Keratinocyte (primary cell): ENCODE measurements at regions not wholly inside any gene's neighbourhood (a gene's known extent, or its start where the extent isn't known, plus 50 kb on each side); places are given as distances from the start of the nearest gene placed in this dataset.

Source experiments
- DNase-seq: peaks from one replicate; pipeline ENCODE4 v3.0.0-alpha.2; 2011; ENCODE audit warnings: low read depth, missing footprints, low spot score
- FAIRE-seq: peaks from 2 replicates; lab custom pipeline; 2011; peaks lifted over from hg19 to GRCh38; lab: Jason Lieb, UNC
- H2AFZ ChIP-seq: 2 replicates; pipeline ENCODE4 v1.6.0; 2012; ENCODE audit warnings: low read length, control low read depth, inconsistent platforms; ENCODE audit not compliant: control insufficient read depth
- H3K27ac ChIP-seq: 2 replicates; pipeline ENCODE4 v1.5.1; 2011; ENCODE audit warnings: low read length; ENCODE audit not compliant: control insufficient read depth, insufficient read depth
- H3K27me3 ChIP-seq: 3 replicates; pipeline ENCODE4 v1.6.0; 2011; ENCODE audit warnings: low read length; ENCODE audit not compliant: control insufficient read depth, insufficient read depth; ENCODE audit errors: extremely low read depth
- H3K36me3 ChIP-seq, 2 experiments: 2 replicates in 1 of 2; 3 replicates in 1 of 2; pipeline ENCODE4 v1.5.1; 2011; ENCODE audit warnings: low read length in 2 of 2, mild to moderate bottlenecking in 1 of 2; ENCODE audit not compliant: control insufficient read depth in 2 of 2, insufficient read depth in 2 of 2; ENCODE audit errors: extremely low read depth in 1 of 2
- H3K4me1 ChIP-seq: 3 replicates; pipeline ENCODE4 v1.5.1; 2011; ENCODE audit warnings: low read length; ENCODE audit not compliant: control insufficient read depth, insufficient read depth; ENCODE audit errors: extremely low read depth
- H3K4me2 ChIP-seq: 3 replicates; pipeline ENCODE4 v1.6.0; 2011; ENCODE audit warnings: low read depth, low read length; ENCODE audit not compliant: control insufficient read depth, insufficient read depth; ENCODE audit errors: extremely low read depth
- H3K4me3 ChIP-seq, 3 experiments: fragments of 200-600 bp in 1 of 3; sonication (generic) in 1 of 3; 2 replicates in 2 of 3; 3 replicates in 1 of 3; pipeline ENCODE4 v1.5.1; 2011 to 2016; ENCODE audit warnings: low read length in 3 of 3, mild to moderate bottlenecking in 3 of 3, control low read depth in 2 of 3, inconsistent platforms in 1 of 3, low read depth in 1 of 3, mixed read lengths in 1 of 3, mixed run types in 1 of 3, moderate library complexity in 1 of 3; ENCODE audit not compliant: control insufficient read depth in 2 of 3, insufficient read depth in 2 of 3; ENCODE audit errors: extremely low read depth in 1 of 3
- H3K79me2 ChIP-seq: 2 replicates; pipeline ENCODE4 v1.6.0; 2012; ENCODE audit warnings: low read length; ENCODE audit not compliant: control insufficient read depth, insufficient read depth
- H3K9ac ChIP-seq: 3 replicates; pipeline ENCODE4 v1.6.0; 2011; ENCODE audit warnings: low read length; ENCODE audit not compliant: control insufficient read depth, insufficient read depth; ENCODE audit errors: extremely low read depth
- H3K9me1 ChIP-seq: 3 replicates; pipeline ENCODE4 v1.6.0; 2011; ENCODE audit warnings: low read length; ENCODE audit not compliant: control insufficient read depth, insufficient read depth; ENCODE audit errors: extremely low read depth
- H3K9me3 ChIP-seq: 2 replicates; pipeline ENCODE4 v1.5.1; 2012; ENCODE audit warnings: low read depth, low read length; ENCODE audit not compliant: control insufficient read depth
- H4K20me1 ChIP-seq: 3 replicates; pipeline ENCODE4 v1.6.0; 2011; ENCODE audit warnings: low read length; ENCODE audit not compliant: control insufficient read depth, insufficient read depth; ENCODE audit errors: extremely low read depth
- EZH2 ChIP-seq: IDR thresholded peaks from one replicate; pipeline ENCODE4 v1.6.1; 2012; ENCODE audit warnings: inconsistent platforms, mild to moderate bottlenecking, low read length, moderate library complexity
- dilution Hi-C: fragments of 300-500 bp; cut with MboI; formaldehyde crosslinking; loops from one replicate; pipeline ENCODE4 v1.7.0; 2020; ENCODE audit warnings: low sequenced_read_pairs; ENCODE audit not compliant: extremely low pct_ligation_motif_present
- TF ChIP-seq, protein P1 (sequence below), 3 experiments: IDR thresholded peaks in 1 of 3; conservative IDR thresholded peaks in 1 of 3; optimal IDR thresholded peaks in 1 of 3; 2 replicates in 2 of 3; 3 replicates in 1 of 3; pipeline versions ENCODE3 to v1.5.1; 2011; ENCODE audit warnings: low read length in 3 of 3, mild to moderate bottlenecking in 3 of 3, moderate library complexity in 2 of 3, control low read depth in 1 of 3, inconsistent platforms in 1 of 3; ENCODE audit not compliant: insufficient read depth in 2 of 3; ENCODE audit errors: extremely low read depth in 1 of 3

DNA sequence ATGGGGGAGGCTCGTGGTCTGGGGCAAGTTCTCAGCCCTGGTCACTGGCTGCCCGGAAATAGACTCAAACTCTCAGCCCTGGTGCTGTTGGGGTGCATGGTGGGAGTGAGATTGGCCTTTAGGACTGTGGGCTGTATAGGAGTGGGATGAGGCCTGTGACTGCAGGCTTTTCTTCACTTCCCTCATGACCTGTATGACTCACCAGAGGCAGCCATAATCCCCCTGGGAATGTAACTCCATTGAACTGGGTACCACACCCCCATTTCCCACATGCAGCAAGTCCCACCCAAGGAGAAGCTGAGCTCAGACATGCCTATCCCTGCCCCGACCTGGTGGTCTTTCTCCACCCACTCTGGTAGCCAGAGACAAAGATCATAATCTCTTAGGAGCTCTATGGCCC, 177.7 kb upstream of the OSR1 start:
- no peaks in the 10 kb centered on the region for H3K36me3 ChIP-seq
- no peak overlapping the region for H3K9ac ChIP-seq
- no peaks in the 10 kb centered on the region for H4K20me1 ChIP-seq
- H3K4me2 ChIP-seq, result no peak overlapping the region
- H3K79me2 ChIP-seq, result no peaks in the 10 kb centered on the region
- TF ChIP-seq EZH2, result no peak
- TF ChIP-seq, protein P1, sequence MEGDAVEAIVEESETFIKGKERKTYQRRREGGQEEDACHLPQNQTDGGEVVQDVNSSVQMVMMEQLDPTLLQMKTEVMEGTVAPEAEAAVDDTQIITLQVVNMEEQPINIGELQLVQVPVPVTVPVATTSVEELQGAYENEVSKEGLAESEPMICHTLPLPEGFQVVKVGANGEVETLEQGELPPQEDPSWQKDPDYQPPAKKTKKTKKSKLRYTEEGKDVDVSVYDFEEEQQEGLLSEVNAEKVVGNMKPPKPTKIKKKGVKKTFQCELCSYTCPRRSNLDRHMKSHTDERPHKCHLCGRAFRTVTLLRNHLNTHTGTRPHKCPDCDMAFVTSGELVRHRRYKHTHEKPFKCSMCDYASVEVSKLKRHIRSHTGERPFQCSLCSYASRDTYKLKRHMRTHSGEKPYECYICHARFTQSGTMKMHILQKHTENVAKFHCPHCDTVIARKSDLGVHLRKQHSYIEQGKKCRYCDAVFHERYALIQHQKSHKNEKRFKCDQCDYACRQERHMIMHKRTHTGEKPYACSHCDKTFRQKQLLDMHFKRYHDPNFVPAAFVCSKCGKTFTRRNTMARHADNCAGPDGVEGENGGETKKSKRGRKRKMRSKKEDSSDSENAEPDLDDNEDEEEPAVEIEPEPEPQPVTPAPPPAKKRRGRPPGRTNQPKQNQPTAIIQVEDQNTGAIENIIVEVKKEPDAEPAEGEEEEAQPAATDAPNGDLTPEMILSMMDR (optimal IDR thresholded peaks at IDR 0.05 in 1 of 3, IDR thresholded peaks at IDR 0.05 in 1 of 3, conservative IDR thresholded peaks at IDR 0.05 in 1 of 3; ENCODE audit: extremely low read depth in 1 of 3, insufficient read depth in 2 of 3, low read length in 3 of 3), result no peak
- peak; percentile 23 for FAIRE-seq
- no peak overlapping the region for H3K4me3 ChIP-seq
- dilution Hi-C loops, result no loop called here
- H3K4me1 ChIP-seq, result peaks cover 43% of the 10 kb centered on the region
- no peaks in the 10 kb centered on the region for H3K9me1 ChIP-seq
- H3K27me3 ChIP-seq, result no peaks in the 10 kb centered on the region
- peak; percentile 23 for DNase-seq
- peak overlapping the region; percentile 67 for H2AFZ ChIP-seq
- no peaks in the 10 kb centered on the region for H3K9me3 ChIP-seq
- H3K27ac ChIP-seq, result peak overlapping the region; percentile 68

DNA sequence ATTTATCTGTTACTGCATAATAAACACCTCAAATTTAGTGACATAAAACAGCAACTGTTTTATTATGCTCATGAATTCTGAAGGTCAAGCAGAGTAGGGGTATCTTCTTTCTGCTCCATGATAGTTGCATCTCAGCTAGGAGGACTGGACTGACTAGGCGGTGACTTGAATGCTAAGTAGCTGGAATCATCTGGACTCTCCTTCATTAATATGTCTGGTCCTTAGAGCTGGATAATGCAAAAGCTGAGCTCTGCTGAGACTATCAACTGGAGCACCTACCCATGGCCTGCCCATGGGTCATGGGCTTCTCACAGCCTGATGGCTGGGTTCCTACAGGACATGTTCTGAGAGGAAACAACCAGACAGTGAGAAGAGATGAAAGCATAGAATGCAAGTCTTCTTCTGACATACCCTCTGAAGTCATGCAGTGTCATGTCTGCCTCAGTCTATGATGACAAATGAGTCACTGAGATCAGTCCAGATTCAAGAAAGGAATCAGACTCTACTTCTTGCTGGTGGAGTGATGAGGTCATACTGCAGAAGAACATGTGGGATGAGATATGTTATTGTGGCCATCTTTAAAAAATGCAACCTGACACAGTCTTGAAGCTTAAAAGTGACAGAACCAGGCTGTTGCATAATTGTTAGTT, 174.2 kb upstream of the OSR1 start:
- TF ChIP-seq, protein P1 (optimal IDR thresholded peaks at IDR 0.05 in 1 of 3, IDR thresholded peaks at IDR 0.05 in 1 of 3, conservative IDR thresholded peaks at IDR 0.05 in 1 of 3; ENCODE audit: extremely low read depth in 1 of 3, insufficient read depth in 2 of 3, low read length in 3 of 3), result no peak
- no peak for TF ChIP-seq EZH2
- Histone ChIP-seq H3K4me3 (no peak overlapping the region), H3K4me1 (peaks cover 13% of the 10 kb centered on the region), H3K9ac (no peak overlapping the region), H3K4me2 (no peak overlapping the region), H3K27ac (no peak overlapping the region), H3K9me3 (no peaks in the 10 kb centered on the region), H2AFZ (no peak overlapping the region), H3K27me3 (no peaks in the 10 kb centered on the region), H3K36me3 (no peaks in the 10 kb centered on the region), H3K9me1 (no peaks in the 10 kb centered on the region), H3K79me2 (no peaks in the 10 kb centered on the region), H4K20me1 (no peaks in the 10 kb centered on the region)
- DNase-seq (peak; percentile 81), FAIRE-seq (peak; percentile 84)
- dilution Hi-C loops, result no loop called here
